ENCODE measurements at regions not wholly inside any gene's neighbourhood (a gene's known extent, or its start where the extent isn't known, plus 50 kb on each side); places are given as distances from the start of the nearest gene placed in this dataset.

DNA sequence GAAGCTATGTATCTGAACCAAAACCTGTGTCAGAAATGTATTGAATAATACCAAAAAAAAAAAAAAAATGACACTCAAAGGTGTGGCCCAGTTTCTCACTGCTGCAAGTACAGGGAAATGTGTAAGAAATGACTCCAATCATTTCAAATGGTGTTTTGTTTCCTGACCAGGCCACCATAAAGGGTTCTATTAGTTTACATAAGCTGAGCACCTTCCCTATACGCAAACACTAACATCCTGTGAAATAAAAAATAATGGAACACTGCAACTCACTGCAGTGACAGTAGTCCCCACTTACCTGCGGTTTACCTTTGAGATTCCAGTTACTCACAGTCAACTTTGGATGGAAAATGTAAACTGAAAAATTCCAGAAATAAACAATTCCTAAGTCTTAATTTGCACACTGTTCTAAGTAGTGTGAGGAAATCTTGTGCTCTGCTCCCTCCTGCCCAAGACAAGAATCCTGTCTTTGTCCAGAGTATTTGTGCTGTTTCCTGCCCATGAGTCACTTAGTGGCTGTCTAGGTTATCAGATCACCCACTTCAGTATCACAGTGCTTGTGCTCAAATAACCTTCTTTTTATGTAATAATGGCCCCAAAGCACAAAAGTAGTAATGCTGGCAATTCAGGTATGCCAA lies 265.3 kb downstream of the RCHY1 start:
- H2BK120ac ChIP-seq (ENCODE audit: low read depth, low read length): no peak overlapping the region
- no peaks in the 10 kb centered on the region for H3K9me3 ChIP-seq (replicated peaks in 1 of 2; ENCODE audit: control insufficient read depth in 2 of 2, insufficient read depth in 1 of 2, low read depth in 1 of 2, low read length in 2 of 2)
- no peak overlapping the region for H3K9ac ChIP-seq (ENCODE audit: low read depth, low read length, poor library complexity)
- no peak overlapping the region for H2AFZ ChIP-seq (ENCODE audit: low read length)
- H2AK5ac ChIP-seq (ENCODE audit: low read depth, low read length): no peak overlapping the region
- no peak overlapping the region for H3K4me2 ChIP-seq (ENCODE audit: insufficient read depth, low read length, poor library complexity, severe bottlenecking)
- no peak overlapping the region for H2BK12ac ChIP-seq (ENCODE audit: low read length)
- H3K4ac ChIP-seq (ENCODE audit: low read length): no peak overlapping the region
- H4K91ac ChIP-seq (ENCODE audit: low read depth, low read length, poor library complexity): no peak overlapping the region
- H2BK15ac ChIP-seq (ENCODE audit: low read length): no peak overlapping the region
- no peaks in the 10 kb centered on the region for H3K36me3 ChIP-seq (replicated peaks in 1 of 2; ENCODE audit: control insufficient read depth in 2 of 2, insufficient read depth in 2 of 2, low read length in 2 of 2)
- H3K27me3 ChIP-seq (ENCODE audit: control insufficient read depth in 3 of 3, insufficient read depth in 3 of 3, low read depth in 1 of 3, low read length in 3 of 3): no peaks in the 10 kb centered on the region
- WGBS, 2 donors (ENCODE audit: extremely low coverage in 2 of 2, insufficient read length in 2 of 2, insufficient replicate concordance in 1 of 2): no CpG with 5 or more reads among the region's 2 CpGs
- no peaks in the 10 kb centered on the region for H3K4me1 ChIP-seq (ENCODE audit: control insufficient read depth in 2 of 2, insufficient read depth in 1 of 2, low read depth in 1 of 2, low read length in 2 of 2)
- H3K18ac ChIP-seq (ENCODE audit: low read length): no peak overlapping the region
- no peaks in the 10 kb centered on the region for H3K79me1 ChIP-seq (ENCODE audit: low read depth, low read length)
- no peak overlapping the region for H3K14ac ChIP-seq (ENCODE audit: low read length)
- no peak overlapping the region for H2BK5ac ChIP-seq (ENCODE audit: low read length)
- H3K27ac ChIP-seq (replicated peaks; ENCODE audit: low read length): no peak overlapping the region
- H4K8ac ChIP-seq (ENCODE audit: low read depth, low read length): no peak overlapping the region
- no peak for DNase-seq (ENCODE audit: low spot score)
- no peak overlapping the region for H3K4me3 ChIP-seq (ENCODE audit: low read length in 2 of 2)
- no peak overlapping the region for H3K23ac ChIP-seq (ENCODE audit: low read depth, low read length, poor library complexity)

DNA sequence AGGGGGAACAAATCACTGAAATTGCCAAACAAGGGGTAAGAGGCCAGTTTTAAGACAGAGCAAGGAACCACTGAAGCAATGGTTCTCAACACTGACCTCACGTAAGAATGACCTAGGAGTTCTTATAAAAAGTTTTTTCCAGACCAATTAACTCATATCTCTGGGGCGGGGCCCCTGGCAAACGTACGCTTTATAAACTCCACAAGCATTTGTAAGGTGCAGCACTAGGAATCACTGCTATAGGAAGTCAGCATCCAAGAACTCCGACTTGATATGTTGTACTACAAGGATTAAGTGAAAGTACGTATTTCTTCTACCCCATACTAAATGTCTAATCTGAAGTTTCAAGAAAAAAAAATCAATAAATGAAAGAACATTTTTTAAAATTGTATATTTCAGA lies 269.9 kb downstream of the RCHY1 start:
- H3K4me1 ChIP-seq (ENCODE audit: control insufficient read depth in 2 of 2, insufficient read depth in 1 of 2, low read depth in 1 of 2, low read length in 2 of 2): no peaks in the 10 kb centered on the region
- H3K9ac ChIP-seq (ENCODE audit: low read depth, low read length, poor library complexity): no peak overlapping the region
- DNase-seq (ENCODE audit: low spot score): no peak
- no peak overlapping the region for H4K8ac ChIP-seq (ENCODE audit: low read depth, low read length)
- H3K23ac ChIP-seq (ENCODE audit: low read depth, low read length, poor library complexity): no peak overlapping the region
- H2AFZ ChIP-seq (ENCODE audit: low read length): no peak overlapping the region
- H3K4me2 ChIP-seq (ENCODE audit: insufficient read depth, low read length, poor library complexity, severe bottlenecking): no peak overlapping the region
- H3K14ac ChIP-seq (ENCODE audit: low read length): no peak overlapping the region
- H3K27me3 ChIP-seq (ENCODE audit: control insufficient read depth in 3 of 3, insufficient read depth in 3 of 3, low read depth in 1 of 3, low read length in 3 of 3): no peaks in the 10 kb centered on the region
- H3K9me3 ChIP-seq (replicated peaks in 1 of 2; ENCODE audit: control insufficient read depth in 2 of 2, insufficient read depth in 1 of 2, low read depth in 1 of 2, low read length in 2 of 2): no peaks in the 10 kb centered on the region
- no peak overlapping the region for H2AK5ac ChIP-seq (ENCODE audit: low read depth, low read length)
- no peak overlapping the region for H3K27ac ChIP-seq (replicated peaks; ENCODE audit: low read length)
- no peaks in the 10 kb centered on the region for H3K79me1 ChIP-seq (ENCODE audit: low read depth, low read length)
- no peak overlapping the region for H2BK15ac ChIP-seq (ENCODE audit: low read length)
- no peak overlapping the region for H2BK120ac ChIP-seq (ENCODE audit: low read depth, low read length)
- no peak overlapping the region for H3K4ac ChIP-seq (ENCODE audit: low read length)
- H4K91ac ChIP-seq (ENCODE audit: low read depth, low read length, poor library complexity): no peak overlapping the region
- H3K36me3 ChIP-seq (replicated peaks in 1 of 2; ENCODE audit: control insufficient read depth in 2 of 2, insufficient read depth in 2 of 2, low read length in 2 of 2): no peaks in the 10 kb centered on the region
- no CpG with 5 or more reads among the region's 6 CpGs for WGBS, 2 donors (ENCODE audit: extremely low coverage in 2 of 2, insufficient read length in 2 of 2, insufficient replicate concordance in 1 of 2)
- H3K4me3 ChIP-seq (ENCODE audit: low read length in 2 of 2): no peak overlapping the region
- no peak overlapping the region for H3K18ac ChIP-seq (ENCODE audit: low read length)
- H2BK5ac ChIP-seq (ENCODE audit: low read length): no peak overlapping the region
- no peak overlapping the region for H2BK12ac ChIP-seq (ENCODE audit: low read length)

- DNase-seq (ENCODE audit: low spot score): no peak
- Histone ChIP-seq H3K4me3 (ENCODE audit: low read length in 2 of 2) (no peak overlapping the region), H2BK120ac (ENCODE audit: low read depth, low read length) (no peak overlapping the region), H2BK15ac (ENCODE audit: low read length) (no peak overlapping the region), H2BK5ac (ENCODE audit: low read length) (no peak overlapping the region), H3K14ac (ENCODE audit: low read length) (no peak overlapping the region), H4K91ac (ENCODE audit: low read depth, low read length, poor library complexity) (no peak overlapping the region), H3K9ac (ENCODE audit: low read depth, low read length, poor library complexity) (no peak overlapping the region), H2AFZ (ENCODE audit: low read length) (no peak overlapping the region), H2BK12ac (ENCODE audit: low read length) (no peak overlapping the region), H3K79me1 (ENCODE audit: low read depth, low read length) (no peaks in the 10 kb centered on the region), H3K4me2 (ENCODE audit: insufficient read depth, low read length, poor library complexity, severe bottlenecking) (no peak overlapping the region), H3K4ac (ENCODE audit: low read length) (no peak overlapping the region), H3K36me3 (replicated peaks in 1 of 2; ENCODE audit: control insufficient read depth in 2 of 2, insufficient read depth in 2 of 2, low read length in 2 of 2) (no peaks in the 10 kb centered on the region), H3K27ac (replicated peaks; ENCODE audit: low read length) (no peak overlapping the region), H3K4me1 (ENCODE audit: control insufficient read depth in 2 of 2, insufficient read depth in 1 of 2, low read depth in 1 of 2, low read length in 2 of 2) (no peaks in the 10 kb centered on the region), H2AK5ac (ENCODE audit: low read depth, low read length) (no peak overlapping the region), H3K27me3 (ENCODE audit: control insufficient read depth in 3 of 3, insufficient read depth in 3 of 3, low read depth in 1 of 3, low read length in 3 of 3) (no peaks in the 10 kb centered on the region), H3K9me3 (replicated peaks in 1 of 2; ENCODE audit: control insufficient read depth in 2 of 2, insufficient read depth in 1 of 2, low read depth in 1 of 2, low read length in 2 of 2) (no peaks in the 10 kb centered on the region), H3K23ac (ENCODE audit: low read depth, low read length, poor library complexity) (no peak overlapping the region), H3K18ac (ENCODE audit: low read length) (no peak overlapping the region), H4K8ac (ENCODE audit: low read depth, low read length) (no peak overlapping the region)
- WGBS, 2 donors (ENCODE audit: extremely low coverage in 2 of 2, insufficient read length in 2 of 2, insufficient replicate concordance in 1 of 2): no CpG with 5 or more reads among the region's 3 CpGs
These were observed 270.6 kb downstream of the RCHY1 start for GRCh38 chr4:75243570-75243969.

DNA sequence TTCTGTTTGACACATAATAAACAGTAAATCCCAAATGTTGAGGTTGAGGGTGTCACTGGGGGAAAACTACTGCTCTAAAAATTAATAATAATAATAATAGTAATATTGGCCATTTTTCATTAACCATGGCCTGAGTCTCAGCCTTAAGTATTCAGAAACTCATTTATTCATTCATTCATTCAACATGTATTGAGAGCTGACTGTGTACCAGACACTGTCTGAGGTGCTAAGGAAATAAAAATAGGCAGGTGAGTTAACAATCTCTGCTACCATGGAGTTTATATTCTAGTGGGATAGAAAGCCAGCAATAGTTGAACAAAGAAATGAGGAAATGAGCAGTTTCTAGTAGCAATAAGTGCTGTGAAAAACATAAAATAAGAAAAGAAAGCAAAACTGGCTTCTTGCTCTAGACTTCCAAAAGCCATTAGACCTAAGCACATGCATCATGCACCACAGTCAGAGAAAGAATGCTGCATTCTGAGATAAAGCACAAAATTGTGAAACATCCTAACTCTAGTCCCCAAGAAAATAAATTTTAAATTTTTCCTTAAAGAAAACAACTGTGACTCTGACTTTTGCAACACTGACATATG lies 278.7 kb downstream of the RCHY1 start:
- H2BK120ac ChIP-seq (ENCODE audit: low read depth, low read length): no peak overlapping the region
- H3K79me1 ChIP-seq (ENCODE audit: low read depth, low read length): no peaks in the 10 kb centered on the region
- no peak overlapping the region for H3K18ac ChIP-seq (ENCODE audit: low read length)
- H2AK5ac ChIP-seq (ENCODE audit: low read depth, low read length): no peak overlapping the region
- H2BK15ac ChIP-seq (ENCODE audit: low read length): no peak overlapping the region
- no peak overlapping the region for H4K91ac ChIP-seq (ENCODE audit: low read depth, low read length, poor library complexity)
- no peak overlapping the region for H2BK12ac ChIP-seq (ENCODE audit: low read length)
- H3K9me3 ChIP-seq (replicated peaks in 1 of 2; ENCODE audit: control insufficient read depth in 2 of 2, insufficient read depth in 1 of 2, low read depth in 1 of 2, low read length in 2 of 2): no peaks in the 10 kb centered on the region
- H3K4me3 ChIP-seq (ENCODE audit: low read length in 2 of 2): no peak overlapping the region
- H3K14ac ChIP-seq (ENCODE audit: low read length): no peak overlapping the region
- H3K23ac ChIP-seq (ENCODE audit: low read depth, low read length, poor library complexity): no peak overlapping the region
- no peak overlapping the region for H4K8ac ChIP-seq (ENCODE audit: low read depth, low read length)
- H3K27ac ChIP-seq (replicated peaks; ENCODE audit: low read length): no peak overlapping the region
- no peaks in the 10 kb centered on the region for H3K4me1 ChIP-seq (ENCODE audit: control insufficient read depth in 2 of 2, insufficient read depth in 1 of 2, low read depth in 1 of 2, low read length in 2 of 2)
- H3K4ac ChIP-seq (ENCODE audit: low read length): no peak overlapping the region
- no peak overlapping the region for H2BK5ac ChIP-seq (ENCODE audit: low read length)
- no peaks in the 10 kb centered on the region for H3K36me3 ChIP-seq (replicated peaks in 1 of 2; ENCODE audit: control insufficient read depth in 2 of 2, insufficient read depth in 2 of 2, low read length in 2 of 2)
- no peak for DNase-seq (ENCODE audit: low spot score)
- no peak overlapping the region for H2AFZ ChIP-seq (ENCODE audit: low read length)
- no peaks in the 10 kb centered on the region for H3K27me3 ChIP-seq (ENCODE audit: control insufficient read depth in 3 of 3, insufficient read depth in 3 of 3, low read depth in 1 of 3, low read length in 3 of 3)
- H3K4me2 ChIP-seq (ENCODE audit: insufficient read depth, low read length, poor library complexity, severe bottlenecking): no peak overlapping the region
- no peak overlapping the region for H3K9ac ChIP-seq (ENCODE audit: low read depth, low read length, poor library complexity)
